ENCODE measurements at regions not wholly inside any gene's neighbourhood (a gene's known extent, or its start where the extent isn't known, plus 50 kb on each side); places are given as distances from the start of the nearest gene placed in this dataset.

DNA sequence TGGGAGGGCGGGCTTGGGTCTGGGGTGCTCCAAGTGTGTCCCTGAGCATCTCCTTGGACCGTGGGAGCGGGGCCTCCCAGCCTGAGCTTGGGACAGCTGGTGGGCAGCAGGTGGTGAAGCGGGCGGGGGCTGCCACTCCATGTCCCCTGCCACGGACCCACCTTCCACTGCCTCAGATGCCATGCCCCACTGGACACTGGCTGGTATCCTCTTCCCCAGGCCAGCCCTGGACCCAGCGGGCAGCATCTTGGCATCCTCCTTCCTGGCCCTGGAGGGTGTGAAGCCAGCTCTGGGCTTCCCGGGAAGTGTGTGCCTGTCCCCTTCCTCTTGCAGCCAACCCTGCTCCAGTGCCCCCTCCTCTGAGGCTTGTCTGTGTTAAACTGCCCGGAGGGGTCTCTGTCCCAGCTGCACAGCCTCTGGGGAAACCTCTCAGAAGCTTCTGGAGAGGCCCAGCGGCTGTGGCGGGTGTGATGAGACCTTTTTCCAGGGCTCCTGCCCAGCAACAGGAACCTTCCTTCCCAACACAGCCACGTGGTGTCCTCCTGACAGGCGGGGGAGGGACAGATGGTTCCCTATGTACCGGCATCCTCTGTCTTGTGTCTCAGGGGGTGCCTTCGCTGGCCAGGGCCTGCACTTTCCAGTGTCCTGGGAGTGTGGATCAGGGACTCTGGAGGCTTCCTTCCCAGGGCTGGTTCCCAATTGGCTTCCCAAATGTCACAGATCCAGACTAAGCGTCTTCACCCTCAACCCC, 81.6 kb upstream of the DISP3 start:
- Mint-ChIP-seq H3K27me3 (peaks cover 26% of the 10 kb centered on the region), H3K9me3 (ENCODE audit: insufficient read depth) (no peaks in the 10 kb centered on the region), H3K4me1 (no peaks in the 10 kb centered on the region), H3K27ac (no peak overlapping the region), H3K4me3 (no peak overlapping the region)
- Histone ChIP-seq H2AFZ (ENCODE audit: insufficient read depth, low read depth, low read length, poor library complexity, severe bottlenecking) (no peak overlapping the region), H3K27me3 (replicated peaks in 1 of 4; ENCODE audit: control extremely low read depth in 1 of 4, control insufficient read depth in 3 of 4, insufficient read depth in 4 of 4, low read length in 3 of 4) (peaks cover 0 to 2% (median under 1%) of the 10 kb centered on the region in 4 experiments), H3K27ac (ENCODE audit: low read length in 2 of 2) (no peak overlapping the region), H3K4me2 (replicated peaks; ENCODE audit: low read depth, low read length, poor library complexity, severe bottlenecking) (no peak overlapping the region), H3K36me3 (replicated peaks in 1 of 2; ENCODE audit: control extremely low read depth in 1 of 2, control insufficient read depth in 1 of 2, extremely low read depth in 1 of 2, insufficient read depth in 2 of 2, low read length in 1 of 2) (no peaks in the 10 kb centered on the region), H3K79me2 (ENCODE audit: control insufficient read depth, insufficient read depth, low read length) (no peaks in the 10 kb centered on the region), H3K9ac (ENCODE audit: low read length) (no peak overlapping the region), H3K9me3 (ENCODE audit: control extremely low read depth in 1 of 3, control insufficient read depth in 2 of 3, insufficient read depth in 1 of 3, low read length in 2 of 3) (no peaks in the 10 kb centered on the region), H3K4me3 (ENCODE audit: control extremely low read depth in 1 of 5, extremely low read depth in 1 of 5, insufficient read depth in 1 of 5, low read depth in 2 of 5, low read length in 4 of 5) (no peak overlapping the region), H4K20me1 (ENCODE audit: control insufficient read depth, insufficient read depth, low read length, poor library complexity, severe bottlenecking) (no peaks in the 10 kb centered on the region), H3K4me1 (ENCODE audit: control insufficient read depth in 2 of 2, insufficient read depth in 2 of 2, low read length in 2 of 2) (no peaks in the 10 kb centered on the region)
- intact Hi-C loops (cut with micrococcal nuclease) = no loop called here
- ATAC-seq (ENCODE audit: low read depth) = no peak
- DNase-seq = no peak
- WGBS (ENCODE audit: insufficient coverage) = 83% methylated on average over 13 of the region's 16 CpGs
- no peak for TF ChIP-seq EZH2 (IDR thresholded peaks at IDR 0.05; ENCODE audit: borderline replicate concordance, insufficient read depth, low read depth, low read length, poor library complexity, severe bottlenecking)
- TF ChIP-seq, protein P1, sequence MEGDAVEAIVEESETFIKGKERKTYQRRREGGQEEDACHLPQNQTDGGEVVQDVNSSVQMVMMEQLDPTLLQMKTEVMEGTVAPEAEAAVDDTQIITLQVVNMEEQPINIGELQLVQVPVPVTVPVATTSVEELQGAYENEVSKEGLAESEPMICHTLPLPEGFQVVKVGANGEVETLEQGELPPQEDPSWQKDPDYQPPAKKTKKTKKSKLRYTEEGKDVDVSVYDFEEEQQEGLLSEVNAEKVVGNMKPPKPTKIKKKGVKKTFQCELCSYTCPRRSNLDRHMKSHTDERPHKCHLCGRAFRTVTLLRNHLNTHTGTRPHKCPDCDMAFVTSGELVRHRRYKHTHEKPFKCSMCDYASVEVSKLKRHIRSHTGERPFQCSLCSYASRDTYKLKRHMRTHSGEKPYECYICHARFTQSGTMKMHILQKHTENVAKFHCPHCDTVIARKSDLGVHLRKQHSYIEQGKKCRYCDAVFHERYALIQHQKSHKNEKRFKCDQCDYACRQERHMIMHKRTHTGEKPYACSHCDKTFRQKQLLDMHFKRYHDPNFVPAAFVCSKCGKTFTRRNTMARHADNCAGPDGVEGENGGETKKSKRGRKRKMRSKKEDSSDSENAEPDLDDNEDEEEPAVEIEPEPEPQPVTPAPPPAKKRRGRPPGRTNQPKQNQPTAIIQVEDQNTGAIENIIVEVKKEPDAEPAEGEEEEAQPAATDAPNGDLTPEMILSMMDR (IDR thresholded peaks at IDR 0.05) = no peak
- ChIA-PET POLR2A (no interaction called here), CTCF (no interaction called here)

DNA sequence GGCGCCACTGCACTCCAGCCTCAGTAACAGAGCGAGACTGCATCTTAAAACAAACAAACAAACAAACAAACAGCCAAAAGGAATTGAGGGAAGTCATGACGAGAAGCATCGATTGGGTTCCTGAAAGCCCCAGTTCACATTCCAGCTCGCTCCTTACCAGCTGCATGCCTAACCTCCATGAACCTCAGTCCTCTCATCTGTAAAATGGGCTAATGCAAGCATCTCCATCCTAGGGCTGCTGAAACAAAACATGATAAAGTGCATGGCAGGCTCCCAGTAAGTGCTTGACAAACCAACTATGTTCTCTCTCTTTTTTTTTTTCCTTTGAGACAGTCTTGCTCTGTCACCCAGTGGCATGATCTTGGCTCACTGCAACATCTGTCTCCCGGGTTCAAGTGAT, 79.7 kb upstream of the DISP3 start:
- Histone ChIP-seq H3K27ac (ENCODE audit: low read length in 2 of 2) (no peak overlapping the region), H3K4me1 (ENCODE audit: control insufficient read depth in 2 of 2, insufficient read depth in 2 of 2, low read length in 2 of 2) (no peaks in the 10 kb centered on the region), H3K27me3 (replicated peaks in 1 of 4; ENCODE audit: control extremely low read depth in 1 of 4, control insufficient read depth in 3 of 4, insufficient read depth in 4 of 4, low read length in 3 of 4) (peaks cover 0 to 2% (median under 1%) of the 10 kb centered on the region in 4 experiments), H2AFZ (ENCODE audit: insufficient read depth, low read depth, low read length, poor library complexity, severe bottlenecking) (no peak overlapping the region), H4K20me1 (ENCODE audit: control insufficient read depth, insufficient read depth, low read length, poor library complexity, severe bottlenecking) (no peaks in the 10 kb centered on the region), H3K9me3 (ENCODE audit: control extremely low read depth in 1 of 3, control insufficient read depth in 2 of 3, insufficient read depth in 1 of 3, low read length in 2 of 3) (peaks cover 0 to 3% (median 0%) of the 10 kb centered on the region in 3 donors), H3K79me2 (ENCODE audit: control insufficient read depth, insufficient read depth, low read length) (no peaks in the 10 kb centered on the region), H3K4me2 (replicated peaks; ENCODE audit: low read depth, low read length, poor library complexity, severe bottlenecking) (no peak overlapping the region), H3K36me3 (replicated peaks in 1 of 2; ENCODE audit: control extremely low read depth in 1 of 2, control insufficient read depth in 1 of 2, extremely low read depth in 1 of 2, insufficient read depth in 2 of 2, low read length in 1 of 2) (no peaks in the 10 kb centered on the region), H3K4me3 (ENCODE audit: control extremely low read depth in 1 of 5, extremely low read depth in 1 of 5, insufficient read depth in 1 of 5, low read depth in 2 of 5, low read length in 4 of 5) (no peak overlapping the region), H3K9ac (ENCODE audit: low read length) (no peak overlapping the region)
- no peaks in the 10 kb centered on the region for H3K4me1 Mint-ChIP-seq
- intact Hi-C loops (cut with micrococcal nuclease) = no loop called here
- no peak overlapping the region for H3K4me3 Mint-ChIP-seq
- TF ChIP-seq, protein P1 (IDR thresholded peaks at IDR 0.05) = no peak
- TF ChIP-seq EZH2 (IDR thresholded peaks at IDR 0.05; ENCODE audit: borderline replicate concordance, insufficient read depth, low read depth, low read length, poor library complexity, severe bottlenecking) = no peak
- ChIA-PET CTCF (no interaction called here), POLR2A (no interaction called here)
- DNase-seq (no peak), ATAC-seq (ENCODE audit: low read depth) (no peak)
- H3K27me3 Mint-ChIP-seq = peaks cover 26% of the 10 kb centered on the region
- 88% methylated on average over 6 of the region's 6 CpGs for WGBS (ENCODE audit: insufficient coverage)
- H3K27ac Mint-ChIP-seq = no peak overlapping the region
- H3K9me3 Mint-ChIP-seq (ENCODE audit: insufficient read depth) = no peaks in the 10 kb centered on the region
